Renal cortical epithelial cell (primary cell): ENCODE measurements at regions not wholly inside any gene's neighbourhood (a gene's known extent, or its start where the extent isn't known, plus 50 kb on each side); places are given as distances from the start of the nearest gene placed in this dataset.

Source experiments
- DNase-seq: peaks from one replicate; pipeline ENCODE4 v3.0.0-alpha.2; 2011; ENCODE audit warnings: low read depth

- DNase-seq, result no peak
Observed at GRCh38 chr4:114535725-114536124, 62.9 kb upstream of the UGT8 start.

DNA sequence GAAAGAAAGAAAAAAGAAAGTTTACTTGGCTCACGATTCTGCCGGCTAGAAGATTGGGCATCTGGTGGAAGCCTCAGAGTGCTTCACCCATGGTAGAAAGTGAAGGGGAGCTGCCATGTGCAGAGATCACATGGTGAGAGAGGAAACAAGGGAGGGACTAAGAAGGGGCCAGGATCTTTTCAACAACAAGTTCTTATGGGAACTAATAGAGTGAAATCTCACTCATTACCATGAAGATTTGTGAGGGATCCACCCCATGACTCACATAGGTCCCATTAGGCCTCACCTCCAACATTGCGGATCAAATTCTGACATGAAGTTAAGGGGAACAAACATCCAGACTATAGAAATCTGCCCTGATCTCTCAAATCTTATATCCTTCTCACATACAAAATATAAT is 61.3 kb upstream of the UGT8 start:
- no peak for DNase-seq

- no peak for DNase-seq
Observed at GRCh38 chr4:114538012-114538617, 60.5 kb upstream of the UGT8 start.

- no peak for DNase-seq
Observed at GRCh38 chr4:114539985-114540384, 58.6 kb upstream of the UGT8 start.

DNA sequence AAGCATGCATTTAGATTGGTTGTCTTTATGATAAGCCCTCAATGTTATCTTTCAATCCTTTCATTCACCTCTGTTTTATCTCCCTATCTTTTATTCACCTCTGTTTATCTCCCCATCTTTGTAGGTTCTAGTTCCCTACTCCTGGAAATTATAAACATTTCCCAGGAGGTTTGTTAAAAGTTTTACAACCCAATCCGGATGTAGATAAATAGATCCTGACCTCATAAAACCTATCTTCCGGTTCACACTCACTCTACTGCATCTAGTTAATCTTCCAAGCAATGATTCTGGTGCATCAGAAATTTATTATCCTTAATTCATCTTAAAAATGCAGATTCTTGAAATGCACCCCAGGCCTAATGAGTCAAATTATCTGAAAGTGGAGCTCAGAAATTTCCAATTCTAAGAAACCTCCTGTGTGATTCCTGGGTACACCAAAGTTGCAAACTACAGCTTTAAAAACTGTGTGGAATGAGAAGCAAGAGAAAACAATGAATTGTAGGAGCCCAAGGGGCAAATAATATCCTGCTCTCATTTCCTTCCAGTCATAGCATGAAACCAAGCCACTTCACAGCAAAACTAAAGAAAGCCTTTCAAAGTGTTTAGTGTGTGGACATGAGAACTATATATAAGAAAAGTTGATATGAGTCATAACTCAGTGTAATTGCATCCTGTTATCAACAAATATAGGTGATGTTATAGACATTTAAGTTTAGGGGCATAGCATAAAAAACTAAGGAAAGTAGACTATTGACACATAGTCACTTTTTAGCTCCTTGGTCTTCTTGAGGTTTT is 51.1 kb upstream of the UGT8 start:
- DNase-seq, result no peak
